BJ (cell line): ENCODE measurements at regions not wholly inside any gene's neighbourhood (a gene's known extent, or its start where the extent isn't known, plus 50 kb on each side); places are given as distances from the start of the nearest gene placed in this dataset.

ENCODE experiments used
- CTCF ChIA-PET: fragments of 350-600 bp; formaldehyde crosslinking; extraction: SDS; loops from one replicate; lab custom pipeline; 2021; ENCODE audit warnings: antibody characterized with exemption, inconsistent platforms; lab: Yijun Ruan, JAX
- POLR2A ChIA-PET: fragments of 300-600 bp; sonication (Branson Sonifier 250); formaldehyde crosslinking; extraction: SDS; loops from one replicate; lab custom pipeline; 2021; ENCODE audit warnings: antibody characterized with exemption; lab: Charles Lee
- DNase-seq: peaks from one replicate; pipeline ENCODE4 v3.0.0-alpha.2; 2011; ENCODE audit warnings: low read depth
- H3K27me3 ChIP-seq: 2 replicates; pipeline ENCODE4 v1.6.0; 2011; ENCODE audit warnings: low read length; ENCODE audit not compliant: control insufficient read depth, insufficient read depth
- H3K36me3 ChIP-seq: 2 replicates; pipeline ENCODE4 v1.5.1; 2011; ENCODE audit warnings: low read length; ENCODE audit not compliant: control insufficient read depth, insufficient read depth
- H3K4me3 ChIP-seq: 2 replicates; pipeline ENCODE4 v1.5.1; 2011; ENCODE audit warnings: low read depth, mild to moderate bottlenecking, control low read depth, low read length
- CTCF ChIP-seq: IDR thresholded peaks from 2 replicates; pipeline ENCODE4 v1.5.1; 2011; ENCODE audit warnings: low read depth, mild to moderate bottlenecking, control low read depth, inconsistent platforms, low read length, moderate library complexity; ENCODE audit not compliant: insufficient read depth

DNA sequence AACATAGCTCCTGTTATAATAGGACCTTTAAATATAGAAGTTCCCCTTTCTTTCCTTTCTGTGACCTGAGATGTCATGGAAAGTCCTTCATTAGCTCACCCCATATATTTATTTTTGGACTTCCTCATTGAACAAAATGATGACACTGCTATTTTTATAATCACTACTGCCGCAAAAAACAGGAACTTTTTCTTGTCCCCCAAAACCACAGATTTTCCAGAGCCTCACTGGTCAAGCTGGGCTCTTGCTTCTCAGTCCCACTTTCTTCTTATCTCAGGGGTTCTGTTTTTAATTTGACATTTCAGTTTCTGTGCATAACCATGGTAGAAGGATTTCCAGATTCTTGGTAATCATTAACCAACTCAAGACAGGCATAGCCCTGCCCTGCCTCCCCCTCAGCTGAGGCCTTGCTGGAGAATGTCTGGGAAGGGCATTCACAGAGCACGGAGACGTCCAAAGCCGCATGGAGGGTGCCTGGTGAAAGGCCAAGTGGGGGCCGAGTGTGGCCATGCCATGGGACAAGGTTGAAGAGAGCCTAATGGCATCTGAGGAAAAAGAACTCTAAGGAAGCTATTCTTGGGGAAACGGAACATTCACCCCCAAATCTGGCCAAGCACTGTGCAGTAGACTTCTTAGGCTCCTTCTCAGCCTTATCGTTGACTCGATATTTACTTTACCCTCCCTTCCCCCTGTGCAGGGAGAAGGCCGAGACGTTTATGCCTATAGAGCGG lies 73.7 kb downstream of the EDN1 start:
- TF ChIP-seq CTCF: no peak
- ChIA-PET POLR2A (no interaction called here), CTCF (interaction anchor here (0.7 to 0.9 kb wide), 2 partner anchors 22 to 31 kb away, joined by 3 to 4 read pairs; no protein-coding TSS in a partner anchor)
- DNase-seq: no peak
- Histone ChIP-seq H3K36me3 (no peaks in the 10 kb centered on the region), H3K4me3 (no peak overlapping the region), H3K27me3 (no peaks in the 10 kb centered on the region)

GRCh38 chr6:12364621-12365020 lies 74.5 kb downstream of the EDN1 start:
- Histone ChIP-seq H3K36me3 (no peaks in the 10 kb centered on the region), H3K4me3 (no peak overlapping the region), H3K27me3 (no peaks in the 10 kb centered on the region)
- TF ChIP-seq CTCF: no peak
- ChIA-PET POLR2A (no interaction called here), CTCF (no interaction called here)
- DNase-seq: no peak

GRCh38 chr6:12366731-12367130 lies 76.6 kb downstream of the EDN1 start:
- ChIA-PET POLR2A (no interaction called here), CTCF (no interaction called here)
- Histone ChIP-seq H3K36me3 (no peaks in the 10 kb centered on the region), H3K4me3 (no peak overlapping the region), H3K27me3 (no peaks in the 10 kb centered on the region; the same call in 1 of the 2 replicates)
- no peak for TF ChIP-seq CTCF
- DNase-seq: no peak

GRCh38 chr6:12367412-12367811 lies 77.3 kb downstream of the EDN1 start:
- POLR2A ChIA-PET: no interaction called here

GRCh38 chr6:12369355-12369754 lies 79.2 kb downstream of the EDN1 start:
- no peak for DNase-seq
- no peak for TF ChIP-seq CTCF
- CTCF ChIA-PET: no interaction called here
- no peak overlapping the region for H3K4me3 ChIP-seq
- H3K36me3 ChIP-seq: no peaks in the 10 kb centered on the region
- POLR2A ChIA-PET: no interaction called here
- no peaks in the 10 kb centered on the region; the same call in 1 of the 2 replicates for H3K27me3 ChIP-seq

More at GRCh38 chr6:12367412-12367811, 77.3 kb downstream of the EDN1 start:
- no peak for DNase-seq
- CTCF ChIA-PET: no interaction called here
- no peak for TF ChIP-seq CTCF
- no peaks in the 10 kb centered on the region; the same call in 1 of the 2 replicates for H3K27me3 ChIP-seq
- H3K36me3 ChIP-seq: no peaks in the 10 kb centered on the region
- no peak overlapping the region for H3K4me3 ChIP-seq
